GM18520 (cell line): ENCODE measurements at regions not wholly inside any gene's neighbourhood (a gene's known extent, or its start where the extent isn't known, plus 50 kb on each side); places are given as distances from the start of the nearest gene placed in this dataset.
"Not testable (repeated sequence)": the region's sequence is repeated elsewhere in the genome, so short reads cannot be mapped to it uniquely, and the experiment has no call there.

ENCODE experiments used
- ATAC-seq: cut with Tn5 transposase; IDR thresholded peaks from one replicate; pipeline ENCODE4 v1.9.1; 2021; ENCODE audit not compliant: unreplicated experiment

- ATAC-seq = no peak
These were observed 80.2 kb downstream of the SH2D1A start for GRCh38 chrX:124426288-124427169.

GRCh38 chrX:124433186-124433585 is 86.8 kb downstream of the SH2D1A start:
- no peak for ATAC-seq

GRCh38 chrX:124435616-124436015 is 89.3 kb downstream of the SH2D1A start:
- no peak for ATAC-seq

- no peak for ATAC-seq
These were observed 94.3 kb downstream of the SH2D1A start for GRCh38 chrX:124440695-124441094.

- no peak for ATAC-seq
These were observed 95.7 kb downstream of the SH2D1A start for GRCh38 chrX:124441971-124442590.

GRCh38 chrX:124455966-124456365 is 109.6 kb downstream of the SH2D1A start:
- ATAC-seq = no peak

- ATAC-seq = not testable (repeated sequence)
These were observed 113.5 kb downstream of the SH2D1A start for GRCh38 chrX:124459851-124460250.

GRCh38 chrX:124462931-124463330 is 116.6 kb downstream of the SH2D1A start:
- ATAC-seq = no peak

- no peak for ATAC-seq
These were observed 120.8 kb downstream of the SH2D1A start for GRCh38 chrX:124467202-124467601.

- no peak for ATAC-seq
These were observed 129.0 kb downstream of the SH2D1A start for GRCh38 chrX:124475358-124475757.

GRCh38 chrX:124476562-124476961 is 130.2 kb downstream of the SH2D1A start:
- ATAC-seq = peak; percentile 37

GRCh38 chrX:124478046-124478445 is 131.7 kb downstream of the SH2D1A start:
- ATAC-seq = no peak

- ATAC-seq = peak; percentile 72
These were observed 142.2 kb downstream of the SH2D1A start for GRCh38 chrX:124488412-124489161.

- ATAC-seq = no peak
These were observed 147.6 kb downstream of the SH2D1A start for GRCh38 chrX:124493984-124494383.

GRCh38 chrX:124497386-124497785 is 151.0 kb downstream of the SH2D1A start:
- no peak for ATAC-seq

GRCh38 chrX:124501586-124501985 is 155.2 kb downstream of the SH2D1A start:
- ATAC-seq = no peak

GRCh38 chrX:124502166-124502565 is 155.8 kb downstream of the SH2D1A start:
- no peak for ATAC-seq

GRCh38 chrX:124502599-124502998 is 156.2 kb downstream of the SH2D1A start:
- no peak for ATAC-seq

- peak; percentile 78 for ATAC-seq
These were observed 158.0 kb downstream of the SH2D1A start for GRCh38 chrX:124504111-124504983.

- no peak for ATAC-seq
These were observed 159.7 kb downstream of the SH2D1A start for GRCh38 chrX:124506066-124506465.

- no peak for ATAC-seq
These were observed 160.9 kb downstream of the SH2D1A start for GRCh38 chrX:124507246-124507645.
